ENCODE measurements at regions not wholly inside any gene's neighbourhood (a gene's known extent, or its start where the extent isn't known, plus 50 kb on each side); places are given as distances from the start of the nearest gene placed in this dataset.

- in situ Hi-C loops (cut with MboI) = no loop called here
- TF ChIP-seq EZH2 (IDR thresholded peaks at IDR 0.05; ENCODE audit: insufficient read depth, poor library complexity, severe bottlenecking) = no peak
- no peak for TF ChIP-seq EZH2phosphoT487 (IDR thresholded peaks at IDR 0.05; ENCODE audit: insufficient read depth, low read depth)
- whole genome bisulfite sequencing, 2 experiments (ENCODE audit: low coverage in 1 of 2, low lambda C conversion rate in 2 of 2, missing lambda C conversion rate in 2 of 2) = 8 to 10% methylated on average over 3 of the region's 3 CpGs
These were observed 566.0 kb downstream of the TMA16 start for GRCh38 chr4:164060456-164060855.

GRCh38 chr4:164068392-164068791 is 573.9 kb downstream of the TMA16 start:
- H3K9me3 ChIP-seq (ENCODE audit: low read depth) = no peaks in the 10 kb centered on the region
- no peaks in the 10 kb centered on the region for H3F3A ChIP-seq (ENCODE audit: insufficient read depth)
- H2AFZ ChIP-seq = no peak overlapping the region
- H3K9ac ChIP-seq = no peak overlapping the region
- H3K4me1 ChIP-seq (ENCODE audit: insufficient read depth) = no peaks in the 10 kb centered on the region
- no peak overlapping the region for H3K4me3 ChIP-seq
- in situ Hi-C loops (cut with MboI) = no loop called here
- DNase-seq = no peak
- no peaks in the 10 kb centered on the region for H3K9me2 ChIP-seq (ENCODE audit: insufficient read depth)
- no peak overlapping the region for H3K4me2 ChIP-seq (ENCODE audit: unreplicated experiment)
- H4K20me1 ChIP-seq (ENCODE audit: insufficient read depth) = no peaks in the 10 kb centered on the region
- TF ChIP-seq EZH2phosphoT487 (IDR thresholded peaks at IDR 0.05; ENCODE audit: insufficient read depth, low read depth) = no peak
- no peak for TF ChIP-seq EZH2 (IDR thresholded peaks at IDR 0.05; ENCODE audit: insufficient read depth, poor library complexity, severe bottlenecking)
- WGBS, 2 experiments (ENCODE audit: low coverage in 1 of 2, low lambda C conversion rate in 2 of 2, missing lambda C conversion rate in 2 of 2) = 52 to 71% methylated on average over 11 to 16 of the region's 18 CpGs
- H3K79me2 ChIP-seq (ENCODE audit: insufficient read depth) = no peaks in the 10 kb centered on the region
- H3K27ac ChIP-seq = no peak overlapping the region
- H3K36me3 ChIP-seq (ENCODE audit: low read depth) = no peaks in the 10 kb centered on the region
- H3K27me3 ChIP-seq (replicated peaks; ENCODE audit: insufficient read depth) = no peaks in the 10 kb centered on the region

More at GRCh38 chr4:164060456-164060855, 566.0 kb downstream of the TMA16 start:
- no peak for DNase-seq
- Histone ChIP-seq H2AFZ (no peak overlapping the region), H3K36me3 (ENCODE audit: low read depth) (no peaks in the 10 kb centered on the region), H3K9me3 (ENCODE audit: low read depth) (no peaks in the 10 kb centered on the region), H3F3A (ENCODE audit: insufficient read depth) (no peaks in the 10 kb centered on the region), H3K9ac (no peak overlapping the region), H3K79me2 (ENCODE audit: insufficient read depth) (no peaks in the 10 kb centered on the region), H3K4me3 (no peak overlapping the region), H3K27ac (no peak overlapping the region), H3K4me1 (ENCODE audit: insufficient read depth) (no peaks in the 10 kb centered on the region), H4K20me1 (ENCODE audit: insufficient read depth) (no peaks in the 10 kb centered on the region), H3K9me2 (ENCODE audit: insufficient read depth) (no peaks in the 10 kb centered on the region), H3K4me2 (ENCODE audit: unreplicated experiment) (no peak overlapping the region), H3K27me3 (replicated peaks; ENCODE audit: insufficient read depth) (no peaks in the 10 kb centered on the region)

- in situ Hi-C loops (cut with MboI) = no loop called here
These were observed 576.1 kb downstream of the TMA16 start for GRCh38 chr4:164070625-164071024.

GRCh38 chr4:164081371-164081770 is 586.9 kb downstream of the TMA16 start:
- Histone ChIP-seq H3K4me2 (ENCODE audit: unreplicated experiment) (no peak overlapping the region), H2AFZ (no peak overlapping the region), H3K9me2 (ENCODE audit: insufficient read depth) (no peaks in the 10 kb centered on the region), H4K20me1 (ENCODE audit: insufficient read depth) (no peaks in the 10 kb centered on the region), H3K36me3 (ENCODE audit: low read depth) (no peaks in the 10 kb centered on the region), H3K4me3 (no peak overlapping the region), H3K9ac (no peak overlapping the region), H3K4me1 (ENCODE audit: insufficient read depth) (no peaks in the 10 kb centered on the region), H3K9me3 (ENCODE audit: low read depth) (no peaks in the 10 kb centered on the region), H3F3A (ENCODE audit: insufficient read depth) (no peaks in the 10 kb centered on the region), H3K27ac (no peak overlapping the region), H3K27me3 (replicated peaks; ENCODE audit: insufficient read depth) (no peaks in the 10 kb centered on the region), H3K79me2 (ENCODE audit: insufficient read depth) (no peaks in the 10 kb centered on the region)
- TF ChIP-seq EZH2 (IDR thresholded peaks at IDR 0.05; ENCODE audit: insufficient read depth, poor library complexity, severe bottlenecking) (no peak), EZH2phosphoT487 (IDR thresholded peaks at IDR 0.05; ENCODE audit: insufficient read depth, low read depth) (no peak)
- no peak for DNase-seq
- in situ Hi-C loops (cut with MboI) = no loop called here
- WGBS, 2 experiments (ENCODE audit: low coverage in 1 of 2, low lambda C conversion rate in 2 of 2, missing lambda C conversion rate in 2 of 2) = 36 to 55% methylated on average over 1 of the region's 1 CpG

More at GRCh38 chr4:164070625-164071024, 576.1 kb downstream of the TMA16 start:
- no peak overlapping the region for H3K4me3 ChIP-seq
- no peaks in the 10 kb centered on the region for H3K9me3 ChIP-seq (ENCODE audit: low read depth)
- H2AFZ ChIP-seq = no peak overlapping the region
- H3K27me3 ChIP-seq (replicated peaks; ENCODE audit: insufficient read depth) = no peaks in the 10 kb centered on the region
- H3K9me2 ChIP-seq (ENCODE audit: insufficient read depth) = no peaks in the 10 kb centered on the region
- H3K27ac ChIP-seq = no peak overlapping the region
- no peak overlapping the region for H3K4me2 ChIP-seq (ENCODE audit: unreplicated experiment)
- no peaks in the 10 kb centered on the region for H3K36me3 ChIP-seq (ENCODE audit: low read depth)
- no peaks in the 10 kb centered on the region for H3K79me2 ChIP-seq (ENCODE audit: insufficient read depth)
- H4K20me1 ChIP-seq (ENCODE audit: insufficient read depth) = no peaks in the 10 kb centered on the region
- DNase-seq = no peak
- H3K4me1 ChIP-seq (ENCODE audit: insufficient read depth) = no peaks in the 10 kb centered on the region
- H3K9ac ChIP-seq = no peak overlapping the region
- WGBS, 2 experiments (ENCODE audit: low coverage in 1 of 2, low lambda C conversion rate in 2 of 2, missing lambda C conversion rate in 2 of 2) = 28 to 42% methylated on average over 4 of the region's 4 CpGs
- TF ChIP-seq EZH2phosphoT487 (IDR thresholded peaks at IDR 0.05; ENCODE audit: insufficient read depth, low read depth) = no peak
- no peak for TF ChIP-seq EZH2 (IDR thresholded peaks at IDR 0.05; ENCODE audit: insufficient read depth, poor library complexity, severe bottlenecking)
- no peaks in the 10 kb centered on the region for H3F3A ChIP-seq (ENCODE audit: insufficient read depth)

GRCh38 chr4:164081801-164082200 is 587.3 kb downstream of the TMA16 start:
- Histone ChIP-seq H3K4me3 (no peak overlapping the region), H3K4me1 (ENCODE audit: insufficient read depth) (no peaks in the 10 kb centered on the region), H3K9me2 (ENCODE audit: insufficient read depth) (no peaks in the 10 kb centered on the region), H2AFZ (no peak overlapping the region), H3K9ac (no peak overlapping the region), H3K27ac (no peak overlapping the region), H3F3A (ENCODE audit: insufficient read depth) (no peaks in the 10 kb centered on the region), H3K27me3 (replicated peaks; ENCODE audit: insufficient read depth) (no peaks in the 10 kb centered on the region), H4K20me1 (ENCODE audit: insufficient read depth) (no peaks in the 10 kb centered on the region), H3K79me2 (ENCODE audit: insufficient read depth) (no peaks in the 10 kb centered on the region), H3K4me2 (ENCODE audit: unreplicated experiment) (no peak overlapping the region), H3K9me3 (ENCODE audit: low read depth) (no peaks in the 10 kb centered on the region), H3K36me3 (ENCODE audit: low read depth) (no peaks in the 10 kb centered on the region)
- no peak for TF ChIP-seq EZH2 (IDR thresholded peaks at IDR 0.05; ENCODE audit: insufficient read depth, poor library complexity, severe bottlenecking)
- no peak for TF ChIP-seq EZH2phosphoT487 (IDR thresholded peaks at IDR 0.05; ENCODE audit: insufficient read depth, low read depth)
- in situ Hi-C loops (cut with MboI) = no loop called here
- WGBS, 2 experiments (ENCODE audit: low coverage in 1 of 2, low lambda C conversion rate in 2 of 2, missing lambda C conversion rate in 2 of 2) = 42 to 52% methylated on average over 2 of the region's 2 CpGs
- DNase-seq = no peak

All from GM23248 (cell line).